Chondrocyte (in vitro differentiated cells): ENCODE measurements at regions not wholly inside any gene's neighbourhood (a gene's known extent, or its start where the extent isn't known, plus 50 kb on each side); places are given as distances from the start of the nearest gene placed in this dataset.

Experiments
- DNase-seq: peaks from one replicate; pipeline ENCODE4 v3.0.0; 2021; ENCODE audit warnings: mixed read lengths, low spot score
- H3K27ac Mint-ChIP-seq: one replicate; pipeline ENCODE4 v1.8.0; 2021; ENCODE audit warnings: mild to moderate bottlenecking, moderate library complexity, mixed read lengths; ENCODE audit not compliant: unreplicated experiment
- H3K27me3 Mint-ChIP-seq: 2 replicates; pipeline ENCODE4 v1.8.0; 2021; ENCODE audit warnings: low read depth, mixed read lengths
- H3K36me3 Mint-ChIP-seq: 2 replicates; pipeline ENCODE4 v1.8.0; 2021; ENCODE audit warnings: low read depth, mixed read lengths
- H3K4me1 Mint-ChIP-seq: 2 replicates; pipeline ENCODE4 v1.8.0; 2021; ENCODE audit warnings: low read depth, mild to moderate bottlenecking, mixed read lengths
- H3K4me3 Mint-ChIP-seq: one replicate; pipeline ENCODE4 v1.8.0; 2021; ENCODE audit warnings: mild to moderate bottlenecking, moderate library complexity, mixed read lengths; ENCODE audit not compliant: unreplicated experiment
- H3K9me3 Mint-ChIP-seq: 2 replicates; pipeline ENCODE4 v1.8.0; 2021; ENCODE audit warnings: low read depth, mixed read lengths
- TF ChIP-seq, protein P1 (sequence below): fragments of 200-600 bp; sonication (generic); IDR thresholded peaks from 2 replicates; pipeline ENCODE4 v1.5.0; 2021; ENCODE audit warnings: antibody characterized with exemption, mild to moderate bottlenecking, moderate library complexity

DNA sequence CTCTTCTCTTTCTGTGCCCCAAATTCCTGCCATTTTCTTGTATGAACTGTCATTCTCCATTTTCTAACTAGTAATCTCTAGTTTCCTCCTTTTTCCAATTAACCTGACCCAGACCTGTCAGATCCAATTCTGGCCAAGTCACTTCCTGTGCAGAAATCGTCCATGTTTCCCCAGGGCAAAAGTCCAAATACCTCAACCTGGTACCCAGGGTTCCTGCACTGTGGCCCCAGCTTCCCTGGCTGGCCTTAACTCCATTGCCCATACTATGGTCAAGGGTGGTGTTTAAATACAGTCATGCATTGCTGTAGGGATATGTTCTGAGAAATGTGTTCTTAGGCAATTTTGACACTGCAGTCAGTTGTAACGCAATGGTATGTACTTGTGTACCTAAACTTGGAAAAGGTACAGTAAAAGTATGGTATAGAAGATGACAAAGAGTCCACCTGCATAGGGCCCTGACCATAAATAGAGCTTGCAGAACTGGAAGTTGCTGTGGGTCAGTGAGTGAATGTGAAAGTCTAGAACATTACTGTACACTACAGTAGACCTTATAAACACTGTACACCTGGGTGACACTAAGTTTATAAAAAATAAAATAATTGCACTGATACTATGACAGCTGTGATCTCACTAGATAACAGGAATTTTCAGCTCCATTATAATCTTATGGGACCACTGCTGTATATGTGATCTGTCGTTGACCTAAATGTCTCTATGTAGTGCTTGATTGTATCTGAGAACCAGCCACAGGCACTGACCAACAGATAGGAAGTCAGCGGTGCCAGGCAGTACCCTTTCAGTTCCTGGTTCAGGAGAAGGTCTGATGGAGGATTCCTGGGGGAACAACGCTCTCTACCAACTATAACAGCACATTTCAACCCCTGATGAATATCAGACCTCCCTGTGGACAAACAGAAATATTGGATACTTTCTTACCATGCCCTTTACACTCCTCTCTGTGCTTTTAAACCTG, 336.1 kb upstream of the PROK2 start:
- peaks cover 1% of the 10 kb centered on the region for H3K36me3 Mint-ChIP-seq
- DNase-seq, result no peak
- H3K9me3 Mint-ChIP-seq, result no peaks in the 10 kb centered on the region
- TF ChIP-seq, protein P1, sequence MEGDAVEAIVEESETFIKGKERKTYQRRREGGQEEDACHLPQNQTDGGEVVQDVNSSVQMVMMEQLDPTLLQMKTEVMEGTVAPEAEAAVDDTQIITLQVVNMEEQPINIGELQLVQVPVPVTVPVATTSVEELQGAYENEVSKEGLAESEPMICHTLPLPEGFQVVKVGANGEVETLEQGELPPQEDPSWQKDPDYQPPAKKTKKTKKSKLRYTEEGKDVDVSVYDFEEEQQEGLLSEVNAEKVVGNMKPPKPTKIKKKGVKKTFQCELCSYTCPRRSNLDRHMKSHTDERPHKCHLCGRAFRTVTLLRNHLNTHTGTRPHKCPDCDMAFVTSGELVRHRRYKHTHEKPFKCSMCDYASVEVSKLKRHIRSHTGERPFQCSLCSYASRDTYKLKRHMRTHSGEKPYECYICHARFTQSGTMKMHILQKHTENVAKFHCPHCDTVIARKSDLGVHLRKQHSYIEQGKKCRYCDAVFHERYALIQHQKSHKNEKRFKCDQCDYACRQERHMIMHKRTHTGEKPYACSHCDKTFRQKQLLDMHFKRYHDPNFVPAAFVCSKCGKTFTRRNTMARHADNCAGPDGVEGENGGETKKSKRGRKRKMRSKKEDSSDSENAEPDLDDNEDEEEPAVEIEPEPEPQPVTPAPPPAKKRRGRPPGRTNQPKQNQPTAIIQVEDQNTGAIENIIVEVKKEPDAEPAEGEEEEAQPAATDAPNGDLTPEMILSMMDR, result no peak
- H3K27me3 Mint-ChIP-seq, result no peaks in the 10 kb centered on the region
- no peak overlapping the region for H3K4me3 Mint-ChIP-seq
- peak overlapping the region; percentile 27 for H3K27ac Mint-ChIP-seq
- H3K4me1 Mint-ChIP-seq, result peaks cover 11% of the 10 kb centered on the region

DNA sequence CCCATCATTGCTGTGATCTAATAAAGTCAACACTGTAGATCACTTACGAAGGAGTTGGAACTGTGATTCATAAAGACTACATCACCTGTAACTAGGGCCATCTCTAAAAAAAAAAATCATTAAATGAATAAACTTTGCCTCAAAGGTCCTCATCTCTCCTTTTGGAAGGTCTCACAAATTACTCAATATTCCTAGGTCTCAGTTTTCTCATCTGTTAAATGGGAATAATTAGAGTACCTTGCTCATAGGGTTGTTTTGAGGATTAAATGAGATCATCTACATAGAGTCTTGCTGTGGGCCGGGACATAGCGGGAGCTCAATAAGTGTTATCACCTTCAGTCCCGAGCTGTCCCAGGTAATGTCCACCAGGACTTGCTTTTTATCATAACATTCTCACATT, 335.1 kb upstream of the PROK2 start:
- DNase-seq, result no peak
- Mint-ChIP-seq H3K4me3 (no peak overlapping the region), H3K9me3 (no peaks in the 10 kb centered on the region), H3K4me1 (peaks cover 11% of the 10 kb centered on the region), H3K27ac (no peak overlapping the region), H3K36me3 (no peaks in the 10 kb centered on the region), H3K27me3 (no peaks in the 10 kb centered on the region)
- TF ChIP-seq, protein P1, result no peak

DNA sequence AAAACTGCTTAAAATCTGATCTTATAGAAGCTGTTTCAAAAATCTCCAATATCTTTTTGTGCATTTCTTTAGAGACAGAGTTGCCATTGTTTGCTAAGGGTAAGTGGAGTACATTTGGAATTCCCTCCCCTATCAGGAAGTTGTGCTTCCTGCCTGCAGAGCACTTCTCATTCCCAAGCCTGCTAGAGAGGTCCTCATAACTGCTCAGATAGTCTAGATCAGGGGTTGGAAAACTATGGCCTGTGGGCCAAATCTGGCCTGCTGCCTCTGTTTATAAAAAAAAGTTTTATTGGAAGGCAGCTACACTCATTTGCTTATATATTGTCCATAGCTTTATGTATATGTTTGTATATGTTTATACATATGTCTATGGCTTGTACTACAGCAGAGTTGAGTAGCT, 333.7 kb upstream of the PROK2 start:
- Mint-ChIP-seq H3K36me3 (no peaks in the 10 kb centered on the region), H3K27ac (no peak overlapping the region), H3K4me1 (peaks cover 3% of the 10 kb centered on the region), H3K4me3 (no peak overlapping the region), H3K27me3 (no peaks in the 10 kb centered on the region), H3K9me3 (no peaks in the 10 kb centered on the region)
- no peak for DNase-seq
- TF ChIP-seq, protein P1, result no peak

DNA sequence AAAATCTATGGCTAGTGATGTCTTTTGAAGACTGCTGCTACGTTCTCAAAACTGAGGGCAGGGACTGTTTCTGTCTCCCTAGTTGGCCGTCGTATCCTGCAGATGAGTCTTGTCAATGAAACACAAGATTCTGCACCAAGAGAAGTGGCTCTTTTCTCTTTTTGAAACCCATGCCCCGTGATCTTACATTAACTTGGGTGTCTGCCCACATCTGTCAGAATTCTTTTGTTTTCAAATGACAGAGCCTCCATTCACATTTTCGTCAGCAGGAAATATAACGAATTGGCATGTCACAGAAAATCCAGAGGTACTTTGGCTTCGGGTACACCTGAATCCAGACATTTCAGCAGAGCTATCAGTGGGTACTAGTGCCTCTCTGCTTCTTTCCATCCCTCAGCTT, 331.3 kb upstream of the PROK2 start:
- TF ChIP-seq, protein P1, result no peak
- Mint-ChIP-seq H3K27me3 (peaks cover 8% of the 10 kb centered on the region), H3K4me3 (no peak overlapping the region), H3K36me3 (no peaks in the 10 kb centered on the region), H3K9me3 (no peaks in the 10 kb centered on the region), H3K27ac (no peak overlapping the region), H3K4me1 (peaks cover 10% of the 10 kb centered on the region)
- DNase-seq, result no peak

DNA sequence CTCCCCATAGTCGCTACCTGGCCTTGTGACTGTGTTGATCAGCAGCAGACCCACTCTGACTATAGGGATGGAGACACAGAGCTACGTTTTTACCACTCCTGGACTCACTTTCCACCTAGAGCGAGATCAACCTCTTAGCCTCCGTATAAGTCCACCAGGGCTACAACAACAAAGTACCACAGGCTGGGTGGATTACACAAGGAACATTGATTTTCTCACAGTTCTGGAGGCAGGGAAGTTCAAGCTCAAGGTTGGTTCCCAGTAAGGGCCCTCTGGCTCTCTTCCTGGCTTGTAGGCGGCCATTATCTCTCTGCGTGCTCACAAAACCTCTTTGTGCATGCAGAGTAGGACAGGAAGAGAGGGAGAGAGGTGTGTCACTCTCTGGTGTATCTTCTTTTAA, 330.4 kb upstream of the PROK2 start:
- Mint-ChIP-seq H3K4me1 (peaks cover 10% of the 10 kb centered on the region), H3K36me3 (no peaks in the 10 kb centered on the region), H3K4me3 (no peak overlapping the region), H3K9me3 (no peaks in the 10 kb centered on the region), H3K27me3 (peaks cover 11% of the 10 kb centered on the region), H3K27ac (no peak overlapping the region)
- DNase-seq, result no peak
- TF ChIP-seq, protein P1, result no peak
